ENCODE measurements at regions not wholly inside any gene's neighbourhood (a gene's known extent, or its start where the extent isn't known, plus 50 kb on each side); places are given as distances from the start of the nearest gene placed in this dataset.

- POLR2A ChIA-PET, result no interaction called here
- DNase-seq (ENCODE audit: low read depth, low spot score), result no peak
- no peak overlapping the region for H3K4me3 ChIP-seq (ENCODE audit: low read depth, low read length)
- no peak for TF ChIP-seq CTCF (IDR thresholded peaks at IDR 0.05; ENCODE audit: low read depth, low read length)
- H3K9me3 ChIP-seq (ENCODE audit: control insufficient read depth, insufficient read depth, low read length), result no peaks in the 10 kb centered on the region
- no peak overlapping the region for H3K27ac ChIP-seq (ENCODE audit: low read depth, low read length)
- CTCF ChIA-PET, result interaction anchor here (1.1 to 1.2 kb wide), 2 partner anchors 9 to 11 kb away, joined by 3 to 5 read pairs; no protein-coding TSS in a partner anchor
- H3K27me3 ChIP-seq (ENCODE audit: control insufficient read depth, insufficient read depth, low read length), result peaks cover 3% of the 10 kb centered on the region
Observed at GRCh38 chr2:71934595-71935261, 212.9 kb downstream of the CYP26B1 start.

- DNase-seq (ENCODE audit: low read depth, low spot score), result no peak
- Histone ChIP-seq H3K4me3 (ENCODE audit: low read depth, low read length) (no peak overlapping the region), H3K27ac (ENCODE audit: low read depth, low read length) (no peak overlapping the region), H3K9me3 (ENCODE audit: control insufficient read depth, insufficient read depth, low read length) (no peaks in the 10 kb centered on the region), H3K27me3 (ENCODE audit: control insufficient read depth, insufficient read depth, low read length) (peaks cover 3% of the 10 kb centered on the region)
- CTCF ChIA-PET, result interaction anchor here (1.1 to 1.2 kb wide), 2 partner anchors 9 to 10 kb away, joined by 3 to 5 read pairs; no protein-coding TSS in a partner anchor
- no peak for TF ChIP-seq CTCF (IDR thresholded peaks at IDR 0.05; ENCODE audit: low read depth, low read length)
- POLR2A ChIA-PET, result no interaction called here
Observed at GRCh38 chr2:71934320-71934593, 213.4 kb downstream of the CYP26B1 start.

- ChIA-PET POLR2A (no interaction called here), CTCF (interaction anchor here (1.1 to 1.3 kb wide), 3 partner anchors 10 kb away, joined by 3 to 6 read pairs (median 5); no protein-coding TSS in a partner anchor)
- H3K4me3 ChIP-seq (ENCODE audit: low read depth, low read length), result no peak overlapping the region
- TF ChIP-seq CTCF (IDR thresholded peaks at IDR 0.05; ENCODE audit: low read depth, low read length), result peak; percentile 21; the same call in 1 of the 2 replicates
- H3K27ac ChIP-seq (ENCODE audit: low read depth, low read length), result no peak overlapping the region
- no peaks in the 10 kb centered on the region for H3K9me3 ChIP-seq (ENCODE audit: control insufficient read depth, insufficient read depth, low read length)
- H3K27me3 ChIP-seq (ENCODE audit: control insufficient read depth, insufficient read depth, low read length), result peaks cover 3% of the 10 kb centered on the region
- no peak for DNase-seq (ENCODE audit: low read depth, low spot score)
Observed at GRCh38 chr2:71933467-71934319, 214.0 kb downstream of the CYP26B1 start.

- no peak for TF ChIP-seq CTCF (IDR thresholded peaks at IDR 0.05; ENCODE audit: low read depth, low read length)
- ChIA-PET CTCF (interaction anchor here (1.3 kb wide), 1 partner anchor 9 kb away, joined by 6 read pairs; no protein-coding TSS in a partner anchor), POLR2A (no interaction called here)
- DNase-seq (ENCODE audit: low read depth, low spot score), result no peak
- Histone ChIP-seq H3K9me3 (ENCODE audit: control insufficient read depth, insufficient read depth, low read length) (no peaks in the 10 kb centered on the region), H3K4me3 (ENCODE audit: low read depth, low read length) (no peak overlapping the region), H3K27me3 (ENCODE audit: control insufficient read depth, insufficient read depth, low read length) (peaks cover 4% of the 10 kb centered on the region), H3K27ac (ENCODE audit: low read depth, low read length) (no peak overlapping the region)
Observed at GRCh38 chr2:71932780-71933466, 214.7 kb downstream of the CYP26B1 start.
